HEK293T (cell line): ENCODE measurements at regions not wholly inside any gene's neighbourhood (a gene's known extent, or its start where the extent isn't known, plus 50 kb on each side); places are given as distances from the start of the nearest gene placed in this dataset.

Experiments
- ARNT ChIP-seq: fragments of 450-650 bp; IDR thresholded peaks from 2 replicates; pipeline ENCODE4 v1.6.1; 2017; ENCODE audit warnings: mild to moderate bottlenecking
- BHLHE40 ChIP-seq: fragments of 450-650 bp; IDR thresholded peaks from 2 replicates; pipeline ENCODE4 v1.6.1; 2016; ENCODE audit warnings: mild to moderate bottlenecking, moderate library complexity, borderline replicate concordance
- CTBP1 ChIP-seq: fragments of 450-650 bp; IDR thresholded peaks from 2 replicates; pipeline ENCODE4 v1.6.1; 2016; ENCODE audit warnings: borderline replicate concordance
- FOXA1 ChIP-seq: fragments of 450-650 bp; IDR thresholded peaks from 2 replicates; pipeline ENCODE4 v1.6.1; 2016; ENCODE audit warnings: mild to moderate bottlenecking
- FOXK2 ChIP-seq: fragments of 450-650 bp; IDR thresholded peaks from 2 replicates; pipeline ENCODE4 v1.6.1; 2016; ENCODE audit warnings: mild to moderate bottlenecking
- FOXM1 ChIP-seq: fragments of 450-650 bp; IDR thresholded peaks from 2 replicates; pipeline ENCODE4 v1.6.1; 2017; ENCODE audit warnings: mild to moderate bottlenecking, borderline replicate concordance
- HDGF ChIP-seq: fragments of 450-650 bp; IDR thresholded peaks from 2 replicates; pipeline ENCODE4 v1.6.1; 2017; ENCODE audit warnings: antibody characterized with exemption, borderline replicate concordance
- L3MBTL2 ChIP-seq: fragments of 450-650 bp; conservative IDR thresholded peaks from 2 replicates; pipeline ENCODE4 v1.6.1; 2016; ENCODE audit warnings: mild to moderate bottlenecking
- NFRKB ChIP-seq: fragments of 450-650 bp; IDR thresholded peaks from 2 replicates; pipeline ENCODE4 v1.6.1; 2016; ENCODE audit warnings: mild to moderate bottlenecking, moderate library complexity
- SP1 ChIP-seq: fragments of 450-650 bp; IDR thresholded peaks from 2 replicates; pipeline ENCODE4 v1.6.1; 2017
- TARDBP ChIP-seq: fragments of 450-650 bp; IDR thresholded peaks from 2 replicates; pipeline ENCODE4 v1.6.1; 2016
- ZNF384 ChIP-seq: fragments of 450-650 bp; IDR thresholded peaks from 2 replicates; pipeline ENCODE4 v1.6.1; 2016
- TF ChIP-seq, protein P1 (sequence below): fragments of 450-650 bp; IDR thresholded peaks from 2 replicates; pipeline ENCODE4 v1.6.1; 2016

DNA sequence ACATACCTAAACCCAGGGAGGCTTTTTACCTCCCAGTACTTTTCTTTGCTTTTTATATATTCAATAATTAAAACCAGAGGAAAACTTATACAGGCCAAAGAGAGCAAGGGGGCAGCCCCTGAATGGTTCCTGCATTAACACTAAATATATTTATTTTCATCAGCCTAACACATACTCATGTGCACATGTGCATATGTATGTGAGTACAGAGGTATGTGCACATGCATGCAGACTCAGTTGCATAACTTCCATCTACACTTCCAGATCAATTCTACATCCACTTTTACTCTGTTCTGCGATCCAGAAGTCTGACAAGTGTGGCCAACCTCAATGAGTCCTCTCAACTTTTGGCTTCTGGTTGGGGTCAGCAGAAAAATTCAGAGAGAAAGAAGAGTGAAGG is 794.2 kb downstream of the DHX35 start:
- TF ChIP-seq TARDBP: no peak
- TF ChIP-seq L3MBTL2: no peak
- TF ChIP-seq FOXM1: no peak
- no peak for TF ChIP-seq CTBP1
- no peak for TF ChIP-seq HDGF
- no peak for TF ChIP-seq NFRKB
- no peak for TF ChIP-seq SP1
- TF ChIP-seq, protein P1, sequence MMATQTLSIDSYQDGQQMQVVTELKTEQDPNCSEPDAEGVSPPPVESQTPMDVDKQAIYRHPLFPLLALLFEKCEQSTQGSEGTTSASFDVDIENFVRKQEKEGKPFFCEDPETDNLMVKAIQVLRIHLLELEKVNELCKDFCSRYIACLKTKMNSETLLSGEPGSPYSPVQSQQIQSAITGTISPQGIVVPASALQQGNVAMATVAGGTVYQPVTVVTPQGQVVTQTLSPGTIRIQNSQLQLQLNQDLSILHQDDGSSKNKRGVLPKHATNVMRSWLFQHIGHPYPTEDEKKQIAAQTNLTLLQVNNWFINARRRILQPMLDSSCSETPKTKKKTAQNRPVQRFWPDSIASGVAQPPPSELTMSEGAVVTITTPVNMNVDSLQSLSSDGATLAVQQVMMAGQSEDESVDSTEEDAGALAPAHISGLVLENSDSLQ: no peak
- no peak for TF ChIP-seq BHLHE40
- no peak for TF ChIP-seq ZNF384
- no peak for TF ChIP-seq ARNT
- TF ChIP-seq FOXA1: no peak
- no peak for TF ChIP-seq FOXK2
